C4-2B (cell line): ENCODE measurements at regions not wholly inside any gene's neighbourhood (a gene's known extent, or its start where the extent isn't known, plus 50 kb on each side); places are given as distances from the start of the nearest gene placed in this dataset.

Source experiments
- H3K27ac ChIP-seq: fragments of 450-650 bp; 2 replicates; pipeline ENCODE4 v1.5.1; 2017
- CTCF ChIP-seq: fragments of 450-650 bp; conservative IDR thresholded peaks from 2 replicates; pipeline ENCODE4 v1.5.1; 2017; ENCODE audit warnings: mild to moderate bottlenecking
- ZFX ChIP-seq: fragments of 450-650 bp; IDR thresholded peaks from 2 replicates; pipeline ENCODE4 v1.6.1; 2017

GRCh38 chr6:11292594-11293236, 60.2 kb upstream of the NEDD9 start:
- no peak for TF ChIP-seq ZFX
- no peak for TF ChIP-seq CTCF
- no peak overlapping the region for H3K27ac ChIP-seq

DNA sequence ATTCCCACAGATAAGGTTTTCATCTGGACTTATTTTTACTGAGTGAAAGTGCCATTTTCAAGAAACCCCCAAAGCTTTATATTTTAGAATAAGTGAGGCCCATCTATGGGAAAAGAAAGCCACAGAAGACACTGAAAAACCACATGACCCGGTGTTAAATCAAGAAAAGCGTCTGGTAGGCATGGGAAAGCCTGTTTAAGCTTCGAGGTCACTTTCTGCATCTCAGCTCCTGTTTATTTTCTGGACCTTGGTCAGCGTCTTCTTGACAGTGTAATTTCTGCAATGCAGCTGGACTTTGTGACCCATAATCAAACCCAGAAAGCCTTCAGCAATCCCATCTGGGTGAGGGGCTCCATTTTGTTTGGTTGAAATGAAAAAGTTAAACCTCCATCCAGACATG, 59.6 kb upstream of the NEDD9 start:
- no peak for TF ChIP-seq CTCF
- TF ChIP-seq ZFX: no peak

GRCh38 chr6:11291582-11291981, 59.1 kb upstream of the NEDD9 start:
- no peak for TF ChIP-seq ZFX
- no peak for TF ChIP-seq CTCF
- no peak overlapping the region for H3K27ac ChIP-seq

More for the DNA sequence above, 59.6 kb upstream of the NEDD9 start:
- H3K27ac ChIP-seq: no peak overlapping the region

DNA sequence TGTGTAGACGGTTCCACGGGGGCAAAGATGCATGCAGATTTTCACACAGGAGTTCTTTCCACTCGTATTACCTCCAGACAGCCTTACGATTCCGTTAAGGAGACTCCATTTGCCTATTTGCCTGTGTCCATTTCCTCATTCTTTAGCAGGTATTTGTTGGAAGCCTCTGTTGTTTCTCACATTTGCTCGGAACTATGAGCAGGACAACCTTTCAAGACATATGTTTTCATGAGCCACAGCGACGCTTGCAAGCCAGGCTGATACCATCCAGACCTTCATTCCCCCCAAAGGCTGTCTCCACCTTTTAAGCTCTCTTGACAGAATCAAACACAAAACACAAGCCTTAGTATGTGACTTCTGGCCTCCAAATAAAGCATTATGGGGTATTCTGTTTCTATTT, 57.6 kb upstream of the NEDD9 start:
- no peak for TF ChIP-seq ZFX
- TF ChIP-seq CTCF: no peak
- no peak overlapping the region for H3K27ac ChIP-seq

- TF ChIP-seq ZFX (no peak), CTCF (no peak)
- peak overlapping the region; percentile 72 for H3K27ac ChIP-seq
Measured at GRCh38 chr6:11288065-11288464, 55.6 kb upstream of the NEDD9 start.

- no peak for TF ChIP-seq ZFX
- no peak for TF ChIP-seq CTCF
- no peak overlapping the region for H3K27ac ChIP-seq
Measured at GRCh38 chr6:11284996-11285395, 52.5 kb upstream of the NEDD9 start.

DNA sequence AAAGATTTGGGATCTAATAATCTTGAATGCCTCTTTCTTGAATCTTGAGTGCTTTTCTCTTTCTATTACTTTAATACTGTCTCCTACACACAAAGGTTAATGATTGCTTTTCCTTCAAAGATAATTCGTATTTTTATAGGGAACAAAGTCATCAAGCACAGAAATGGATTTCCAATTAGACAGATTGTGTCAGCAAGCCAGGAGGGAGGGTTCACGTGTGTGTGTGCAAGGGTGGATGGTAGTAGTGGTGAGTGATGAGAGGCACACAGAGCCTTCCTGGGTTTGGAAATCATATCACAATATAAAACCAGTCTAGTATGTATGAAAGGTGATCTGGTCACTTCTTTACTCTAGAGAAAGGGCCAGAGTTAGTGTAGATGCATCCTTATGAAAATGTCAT, 51.2 kb upstream of the NEDD9 start:
- no peak for TF ChIP-seq CTCF
- no peak for TF ChIP-seq ZFX
- no peak overlapping the region for H3K27ac ChIP-seq
